ENCODE measurements at regions not wholly inside any gene's neighbourhood (a gene's known extent, or its start where the extent isn't known, plus 50 kb on each side); places are given as distances from the start of the nearest gene placed in this dataset.

GRCh38 chr7:106729720-106730385 lies 68.9 kb upstream of the CCDC71L start:
- TF ChIP-seq, protein P1, sequence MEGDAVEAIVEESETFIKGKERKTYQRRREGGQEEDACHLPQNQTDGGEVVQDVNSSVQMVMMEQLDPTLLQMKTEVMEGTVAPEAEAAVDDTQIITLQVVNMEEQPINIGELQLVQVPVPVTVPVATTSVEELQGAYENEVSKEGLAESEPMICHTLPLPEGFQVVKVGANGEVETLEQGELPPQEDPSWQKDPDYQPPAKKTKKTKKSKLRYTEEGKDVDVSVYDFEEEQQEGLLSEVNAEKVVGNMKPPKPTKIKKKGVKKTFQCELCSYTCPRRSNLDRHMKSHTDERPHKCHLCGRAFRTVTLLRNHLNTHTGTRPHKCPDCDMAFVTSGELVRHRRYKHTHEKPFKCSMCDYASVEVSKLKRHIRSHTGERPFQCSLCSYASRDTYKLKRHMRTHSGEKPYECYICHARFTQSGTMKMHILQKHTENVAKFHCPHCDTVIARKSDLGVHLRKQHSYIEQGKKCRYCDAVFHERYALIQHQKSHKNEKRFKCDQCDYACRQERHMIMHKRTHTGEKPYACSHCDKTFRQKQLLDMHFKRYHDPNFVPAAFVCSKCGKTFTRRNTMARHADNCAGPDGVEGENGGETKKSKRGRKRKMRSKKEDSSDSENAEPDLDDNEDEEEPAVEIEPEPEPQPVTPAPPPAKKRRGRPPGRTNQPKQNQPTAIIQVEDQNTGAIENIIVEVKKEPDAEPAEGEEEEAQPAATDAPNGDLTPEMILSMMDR (IDR thresholded peaks at IDR 0.05; ENCODE audit: poor library complexity) = no peak
- TF ChIP-seq EZH2 (IDR thresholded peaks at IDR 0.05; ENCODE audit: borderline replicate concordance) = no peak
